ENCODE measurements at regions not wholly inside any gene's neighbourhood (a gene's known extent, or its start where the extent isn't known, plus 50 kb on each side); places are given as distances from the start of the nearest gene placed in this dataset.

DNA sequence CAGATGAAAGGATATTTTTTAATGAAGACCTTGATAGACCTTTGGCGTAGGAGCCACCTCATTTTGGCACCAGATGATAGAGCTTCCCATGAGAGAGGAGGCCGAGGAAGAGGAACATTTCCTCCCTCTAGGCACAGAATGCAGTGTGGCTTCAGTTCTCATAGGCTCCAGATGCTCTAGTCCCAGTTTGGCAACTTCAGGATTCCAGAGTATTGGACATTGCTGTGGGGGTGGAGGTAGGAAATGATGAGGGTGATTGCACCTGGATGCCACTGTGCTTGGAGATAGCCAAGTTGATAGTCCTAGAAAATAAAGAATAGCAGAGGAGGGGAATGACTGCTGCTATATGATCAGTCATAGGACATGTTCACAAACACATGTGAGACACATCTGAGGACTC, 58.3 kb upstream of the KY start:
- TF ChIP-seq, protein P1, sequence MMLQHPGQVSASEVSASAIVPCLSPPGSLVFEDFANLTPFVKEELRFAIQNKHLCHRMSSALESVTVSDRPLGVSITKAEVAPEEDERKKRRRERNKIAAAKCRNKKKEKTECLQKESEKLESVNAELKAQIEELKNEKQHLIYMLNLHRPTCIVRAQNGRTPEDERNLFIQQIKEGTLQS (IDR thresholded peaks at IDR 0.05) = no peak
- TF ChIP-seq, protein P2, sequence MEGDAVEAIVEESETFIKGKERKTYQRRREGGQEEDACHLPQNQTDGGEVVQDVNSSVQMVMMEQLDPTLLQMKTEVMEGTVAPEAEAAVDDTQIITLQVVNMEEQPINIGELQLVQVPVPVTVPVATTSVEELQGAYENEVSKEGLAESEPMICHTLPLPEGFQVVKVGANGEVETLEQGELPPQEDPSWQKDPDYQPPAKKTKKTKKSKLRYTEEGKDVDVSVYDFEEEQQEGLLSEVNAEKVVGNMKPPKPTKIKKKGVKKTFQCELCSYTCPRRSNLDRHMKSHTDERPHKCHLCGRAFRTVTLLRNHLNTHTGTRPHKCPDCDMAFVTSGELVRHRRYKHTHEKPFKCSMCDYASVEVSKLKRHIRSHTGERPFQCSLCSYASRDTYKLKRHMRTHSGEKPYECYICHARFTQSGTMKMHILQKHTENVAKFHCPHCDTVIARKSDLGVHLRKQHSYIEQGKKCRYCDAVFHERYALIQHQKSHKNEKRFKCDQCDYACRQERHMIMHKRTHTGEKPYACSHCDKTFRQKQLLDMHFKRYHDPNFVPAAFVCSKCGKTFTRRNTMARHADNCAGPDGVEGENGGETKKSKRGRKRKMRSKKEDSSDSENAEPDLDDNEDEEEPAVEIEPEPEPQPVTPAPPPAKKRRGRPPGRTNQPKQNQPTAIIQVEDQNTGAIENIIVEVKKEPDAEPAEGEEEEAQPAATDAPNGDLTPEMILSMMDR (IDR thresholded peaks at IDR 0.05 in 2 of 3, conservative IDR thresholded peaks at IDR 0.05 in 1 of 3; ENCODE audit: borderline replicate concordance in 1 of 3, insufficient read depth in 1 of 3, low read depth in 2 of 3, low read length in 2 of 3) = no peak
- TF ChIP-seq POLR2AphosphoS5 (IDR thresholded peaks at IDR 0.05; ENCODE audit: low read depth, low read length) (no peak), SIN3A (IDR thresholded peaks at IDR 0.05; ENCODE audit: low read depth) (no peak), POLR2A (IDR thresholded peaks at IDR 0.05; ENCODE audit: borderline replicate concordance, extremely low read depth, insufficient read depth, insufficient read length) (no peak), REST (IDR thresholded peaks at IDR 0.05; ENCODE audit: low read depth) (no peak), JUND (IDR thresholded peaks at IDR 0.05) (no peak)
- TF ChIP-seq, protein P3, sequence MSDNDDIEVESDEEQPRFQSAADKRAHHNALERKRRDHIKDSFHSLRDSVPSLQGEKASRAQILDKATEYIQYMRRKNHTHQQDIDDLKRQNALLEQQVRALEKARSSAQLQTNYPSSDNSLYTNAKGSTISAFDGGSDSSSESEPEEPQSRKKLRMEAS (IDR thresholded peaks at IDR 0.05) = no peak
